Neuronal stem cell (in vitro differentiated cells): ENCODE measurements at regions not wholly inside any gene's neighbourhood (a gene's known extent, or its start where the extent isn't known, plus 50 kb on each side); places are given as distances from the start of the nearest gene placed in this dataset.

ENCODE experiments used
- DNase-seq: peaks from one replicate; pipeline ENCODE4 v3.0.0-alpha.2; 2013; ENCODE audit warnings: low spot score
- H2AFZ ChIP-seq: one replicate; pipeline ENCODE4 v1.6.1; 2013; ENCODE audit warnings: mild to moderate bottlenecking, low read length, inconsistent platforms
- H2AK5ac ChIP-seq: 2 replicates; pipeline ENCODE4 v1.6.1; 2013; ENCODE audit warnings: low read depth, mild to moderate bottlenecking, inconsistent platforms, low read length, moderate library complexity, mixed read lengths
- H2BK120ac ChIP-seq: 2 replicates; pipeline ENCODE4 v1.6.1; 2013; ENCODE audit warnings: low read depth, mild to moderate bottlenecking, inconsistent platforms, low read length, moderate library complexity, mixed read lengths
- H2BK12ac ChIP-seq: one replicate; pipeline ENCODE4 v1.6.1; 2013; ENCODE audit warnings: low read length, inconsistent platforms
- H2BK15ac ChIP-seq: 2 replicates; pipeline ENCODE4 v1.6.1; 2013; ENCODE audit warnings: mild to moderate bottlenecking, low read length, inconsistent platforms, mixed read lengths
- H2BK5ac ChIP-seq: one replicate; pipeline ENCODE4 v1.6.1; 2013; ENCODE audit warnings: inconsistent platforms, mild to moderate bottlenecking, low read length, moderate library complexity
- H3K14ac ChIP-seq: one replicate; pipeline ENCODE4 v1.6.1; 2013; ENCODE audit warnings: low read length, inconsistent platforms
- H3K18ac ChIP-seq: 2 replicates; pipeline ENCODE4 v1.6.1; 2013; ENCODE audit warnings: low read length, inconsistent platforms
- H3K23ac ChIP-seq: 2 replicates; pipeline ENCODE4 v1.6.1; 2013; ENCODE audit warnings: low read depth, mild to moderate bottlenecking, mixed read lengths, low read length, inconsistent platforms; ENCODE audit not compliant: poor library complexity
- H3K27ac ChIP-seq: replicated peaks from 3 replicates; pipeline ENCODE4 v1.5.1; 2013; ENCODE audit warnings: low read length, inconsistent platforms
- H3K27me3 ChIP-seq, 3 experiments: 2 replicates each; pipeline ENCODE4 v1.6.1; 2013; ENCODE audit warnings: low read length in 3 of 3, mild to moderate bottlenecking in 2 of 3, inconsistent platforms in 1 of 3, low read depth in 1 of 3, mixed read lengths in 1 of 3, moderate library complexity in 1 of 3; ENCODE audit not compliant: control insufficient read depth in 3 of 3, insufficient read depth in 3 of 3
- H3K36me3 ChIP-seq, 2 donors: replicated peaks in 1 of 2; 2 replicates each; pipeline ENCODE4 v1.6.1; 2013; ENCODE audit warnings: low read length in 2 of 2; ENCODE audit not compliant: control insufficient read depth in 2 of 2, insufficient read depth in 2 of 2
- H3K4ac ChIP-seq: 2 replicates; pipeline ENCODE4 v1.6.1; 2013; ENCODE audit warnings: inconsistent platforms, mild to moderate bottlenecking, low read length, moderate library complexity
- H3K4me1 ChIP-seq, 2 donors: 1 replicate in 1 of 2; 2 replicates in 1 of 2; pipeline ENCODE4 v1.6.1; 2013; ENCODE audit warnings: low read length in 2 of 2, low read depth in 1 of 2; ENCODE audit not compliant: control insufficient read depth in 2 of 2, insufficient read depth in 1 of 2
- H3K4me2 ChIP-seq: one replicate; pipeline ENCODE4 v1.6.1; 2013; ENCODE audit warnings: mild to moderate bottlenecking, low read length, inconsistent platforms; ENCODE audit not compliant: insufficient read depth, poor library complexity, severe bottlenecking
- H3K4me3 ChIP-seq, 2 donors: 2 replicates each; pipeline ENCODE4 v1.5.1; 2013; ENCODE audit warnings: low read length in 2 of 2, mild to moderate bottlenecking in 2 of 2, inconsistent platforms in 1 of 2, moderate library complexity in 1 of 2
- H3K79me1 ChIP-seq: one replicate; pipeline ENCODE4 v1.6.1; 2013; ENCODE audit warnings: low read depth, mild to moderate bottlenecking, inconsistent platforms, low read length, moderate library complexity
- H3K9ac ChIP-seq: one replicate; pipeline ENCODE4 v1.6.1; 2013; ENCODE audit warnings: mild to moderate bottlenecking, low read depth, low read length, inconsistent platforms; ENCODE audit not compliant: poor library complexity
- H3K9me3 ChIP-seq, 2 donors: replicated peaks in 1 of 2; 2 replicates each; pipeline versions ENCODE3 to v1.6.1; 2013; ENCODE audit warnings: low read length in 2 of 2, mild to moderate bottlenecking in 2 of 2, inconsistent platforms in 1 of 2, low read depth in 1 of 2, mixed read lengths in 1 of 2, moderate library complexity in 1 of 2; ENCODE audit not compliant: control insufficient read depth in 2 of 2, insufficient read depth in 1 of 2
- H4K8ac ChIP-seq: one replicate; pipeline ENCODE4 v1.6.1; 2013; ENCODE audit warnings: low read depth, mild to moderate bottlenecking, inconsistent platforms, low read length, moderate library complexity
- H4K91ac ChIP-seq: one replicate; pipeline ENCODE4 v1.6.1; 2013; ENCODE audit warnings: low read length, low read depth, mild to moderate bottlenecking, inconsistent platforms; ENCODE audit not compliant: poor library complexity
- WGBS, 2 donors: extraction: QIAGEN DNeasy Blood & Tissue Kit; methylation state at CpG; one replicate each; pipeline ENCODE4 v1.1.7; 2013; ENCODE audit warnings: missing lambda C conversion rate in 2 of 2, mixed read lengths in 1 of 2; ENCODE audit not compliant: insufficient read length in 2 of 2, insufficient replicate concordance in 1 of 2; ENCODE audit errors: extremely low coverage in 2 of 2; 5-methylcytosine and 5-hydroxymethylcytosine counted together

GRCh38 chr12:98453492-98453891 is 61.9 kb upstream of the TMPO start:
- H3K4me2 ChIP-seq, result no peak overlapping the region
- H2AFZ ChIP-seq, result no peak overlapping the region
- WGBS, 2 donors, result no CpG with 5 or more reads among the region's 2 CpGs
- no peak overlapping the region for H3K9ac ChIP-seq
- H2BK5ac ChIP-seq, result no peak overlapping the region
- H3K14ac ChIP-seq, result no peak overlapping the region
- no peak overlapping the region for H2BK12ac ChIP-seq
- no peak overlapping the region for H4K91ac ChIP-seq
- H3K27ac ChIP-seq, result no peak overlapping the region
- H2AK5ac ChIP-seq, result no peak overlapping the region
- no peaks in the 10 kb centered on the region for H3K79me1 ChIP-seq
- no peak overlapping the region for H3K23ac ChIP-seq
- H3K36me3 ChIP-seq, result no peaks in the 10 kb centered on the region
- peaks cover 0 to 2% of the 10 kb centered on the region in 2 donors for H3K9me3 ChIP-seq
- peaks cover 0 to 12% (median 0%) of the 10 kb centered on the region in 3 experiments for H3K27me3 ChIP-seq
- H3K18ac ChIP-seq, result no peak overlapping the region
- H2BK15ac ChIP-seq, result no peak overlapping the region
- H2BK120ac ChIP-seq, result no peak overlapping the region
- H3K4me1 ChIP-seq, result peaks cover 0 to 3% of the 10 kb centered on the region in 2 donors
- H3K4ac ChIP-seq, result no peak overlapping the region
- DNase-seq, result no peak
- no peak overlapping the region for H3K4me3 ChIP-seq
- H4K8ac ChIP-seq, result no peak overlapping the region

- Histone ChIP-seq H2BK15ac (no peak overlapping the region), H3K79me1 (no peaks in the 10 kb centered on the region), H2BK5ac (no peak overlapping the region), H3K4ac (no peak overlapping the region), H3K27ac (no peak overlapping the region), H4K8ac (no peak overlapping the region), H3K36me3 (no peaks in the 10 kb centered on the region), H3K18ac (no peak overlapping the region), H3K9ac (no peak overlapping the region), H3K4me2 (no peak overlapping the region), H3K27me3 (peaks cover 0 to 12% (median 0%) of the 10 kb centered on the region in 3 experiments), H3K4me3 (no peak overlapping the region), H2AK5ac (no peak overlapping the region), H3K23ac (no peak overlapping the region), H3K14ac (no peak overlapping the region), H4K91ac (no peak overlapping the region), H3K9me3 (peaks cover 0 to 2% of the 10 kb centered on the region in 2 donors), H3K4me1 (peaks cover 0 to 3% of the 10 kb centered on the region in 2 donors), H2BK120ac (no peak overlapping the region), H2BK12ac (no peak overlapping the region), H2AFZ (no peak overlapping the region)
- DNase-seq, result no peak
- WGBS, 2 donors, result no CpG with 5 or more reads among the region's 3 CpGs
Observed at GRCh38 chr12:98456041-98456440, 59.3 kb upstream of the TMPO start.

GRCh38 chr12:98456576-98457573 is 58.5 kb upstream of the TMPO start:
- no peak overlapping the region for H2BK120ac ChIP-seq
- H2AK5ac ChIP-seq, result no peak overlapping the region
- H3K9ac ChIP-seq, result peak overlapping the region; percentile 74
- H3K4me3 ChIP-seq, result peak overlapping the region in 1 of 2 donors; percentile 61
- H3K18ac ChIP-seq, result peak overlapping the region; percentile 73
- no peak overlapping the region for H2BK15ac ChIP-seq
- H3K4ac ChIP-seq, result no peak overlapping the region
- H3K36me3 ChIP-seq, result no peaks in the 10 kb centered on the region
- H2BK5ac ChIP-seq, result no peak overlapping the region
- no peak overlapping the region for H4K8ac ChIP-seq
- H2BK12ac ChIP-seq, result no peak overlapping the region
- peaks cover 0 to 12% (median 0%) of the 10 kb centered on the region in 3 experiments for H3K27me3 ChIP-seq
- peak overlapping the region; percentile 45 for H2AFZ ChIP-seq
- H3K23ac ChIP-seq, result no peak overlapping the region
- H3K27ac ChIP-seq, result no peak overlapping the region
- no peaks in the 10 kb centered on the region for H3K79me1 ChIP-seq
- DNase-seq, result peak; percentile 39
- H3K4me2 ChIP-seq, result peak overlapping the region; percentile 32
- WGBS, 2 donors, result no CpG with 5 or more reads among the region's 50 CpGs
- H3K9me3 ChIP-seq, result peaks cover 0 to 2% of the 10 kb centered on the region in 2 donors
- H4K91ac ChIP-seq, result no peak overlapping the region
- H3K4me1 ChIP-seq, result peaks cover 0 to 3% of the 10 kb centered on the region in 2 donors
- H3K14ac ChIP-seq, result no peak overlapping the region

GRCh38 chr12:98464190-98464589 is 51.2 kb upstream of the TMPO start:
- H4K8ac ChIP-seq, result no peak overlapping the region
- no peak overlapping the region for H2BK5ac ChIP-seq
- H3K36me3 ChIP-seq, result no peaks in the 10 kb centered on the region
- DNase-seq, result no peak
- H3K9me3 ChIP-seq, result no peaks in the 10 kb centered on the region
- no peak overlapping the region for H3K4me2 ChIP-seq
- WGBS, 2 donors, result no CpG with 5 or more reads among the region's 1 CpG
- H2BK120ac ChIP-seq, result no peak overlapping the region
- no peak overlapping the region for H2AK5ac ChIP-seq
- no peak overlapping the region for H3K18ac ChIP-seq
- no peak overlapping the region for H3K23ac ChIP-seq
- H3K4ac ChIP-seq, result no peak overlapping the region
- H3K14ac ChIP-seq, result no peak overlapping the region
- no peak overlapping the region for H4K91ac ChIP-seq
- no peak overlapping the region for H2AFZ ChIP-seq
- H3K27me3 ChIP-seq, result no peaks in the 10 kb centered on the region
- no peak overlapping the region for H3K4me3 ChIP-seq
- H3K27ac ChIP-seq, result no peak overlapping the region
- no peak overlapping the region for H2BK15ac ChIP-seq
- no peaks in the 10 kb centered on the region for H3K79me1 ChIP-seq
- H2BK12ac ChIP-seq, result no peak overlapping the region
- no peaks in the 10 kb centered on the region for H3K4me1 ChIP-seq
- no peak overlapping the region for H3K9ac ChIP-seq
